AG09319 (cell line): ENCODE measurements at regions not wholly inside any gene's neighbourhood (a gene's known extent, or its start where the extent isn't known, plus 50 kb on each side); places are given as distances from the start of the nearest gene placed in this dataset.
"Not testable (repeated sequence)": the region's sequence is repeated elsewhere in the genome, so short reads cannot be mapped to it uniquely, and the experiment has no call there.

ENCODE experiments used
- DNase-seq: peaks from one replicate; pipeline ENCODE4 v3.0.0-alpha.2; 2010; ENCODE audit warnings: low read depth; ENCODE audit errors: extremely low read depth
- CTCF ChIP-seq: IDR thresholded peaks from 2 replicates; pipeline ENCODE4 v1.5.1; 2011; ENCODE audit warnings: low read depth, mild to moderate bottlenecking, inconsistent platforms, low read length, moderate library complexity

GRCh38 chr12:127170226-127171180, 1096.5 kb upstream of the TMEM132C start:
- no peak for TF ChIP-seq CTCF
- DNase-seq, result no peak

GRCh38 chr12:127172861-127173260, 1094.1 kb upstream of the TMEM132C start:
- no peak for DNase-seq
- TF ChIP-seq CTCF, result no peak

- DNase-seq, result not testable (repeated sequence)
Measured at GRCh38 chr12:127173971-127174370, 1093.0 kb upstream of the TMEM132C start.

GRCh38 chr12:127174881-127175280, 1092.1 kb upstream of the TMEM132C start:
- no peak for TF ChIP-seq CTCF
- no peak for DNase-seq

- DNase-seq, result no peak
- no peak for TF ChIP-seq CTCF
Measured at GRCh38 chr12:127175361-127175760, 1091.6 kb upstream of the TMEM132C start.

GRCh38 chr12:127176804-127177203, 1090.2 kb upstream of the TMEM132C start:
- no peak for DNase-seq
- no peak for TF ChIP-seq CTCF

- no peak for TF ChIP-seq CTCF
- DNase-seq, result no peak
Measured at GRCh38 chr12:127178052-127178451, 1088.9 kb upstream of the TMEM132C start.

- no peak for TF ChIP-seq CTCF
- no peak for DNase-seq
Measured at GRCh38 chr12:127178463-127178862, 1088.5 kb upstream of the TMEM132C start.
